ENCODE measurements at regions not wholly inside any gene's neighbourhood (a gene's known extent, or its start where the extent isn't known, plus 50 kb on each side); places are given as distances from the start of the nearest gene placed in this dataset.

- H3K4me3 ChIP-seq (ENCODE audit: low read depth, low read length), result no peak overlapping the region
- no peak for DNase-seq (ENCODE audit: low read depth)
- TF ChIP-seq CTCF (IDR thresholded peaks at IDR 0.05; ENCODE audit: insufficient read depth, low read length), result no peak
Measured at GRCh38 chr3:182182531-182182968, 470.8 kb downstream of the SOX2 start.

GRCh38 chr3:182183716-182184430, 472.1 kb downstream of the SOX2 start:
- DNase-seq (ENCODE audit: low read depth), result no peak
- H3K4me3 ChIP-seq (ENCODE audit: low read depth, low read length), result no peak overlapping the region

GRCh38 chr3:182185313-182185712, 473.6 kb downstream of the SOX2 start:
- H3K4me3 ChIP-seq (ENCODE audit: low read depth, low read length), result no peak overlapping the region
- no peak for DNase-seq (ENCODE audit: low read depth)
- TF ChIP-seq CTCF (IDR thresholded peaks at IDR 0.05; ENCODE audit: insufficient read depth, low read length), result no peak

More at GRCh38 chr3:182183716-182184430, 472.1 kb downstream of the SOX2 start:
- no peak for TF ChIP-seq CTCF (IDR thresholded peaks at IDR 0.05; ENCODE audit: insufficient read depth, low read length)

- TF ChIP-seq CTCF (IDR thresholded peaks at IDR 0.05; ENCODE audit: insufficient read depth, low read length), result no peak
- no peak overlapping the region for H3K4me3 ChIP-seq (ENCODE audit: low read depth, low read length)
- no peak for DNase-seq (ENCODE audit: low read depth)
Measured at GRCh38 chr3:182190056-182190455, 478.3 kb downstream of the SOX2 start.

GRCh38 chr3:182198345-182198744, 486.6 kb downstream of the SOX2 start:
- no peak for TF ChIP-seq CTCF (IDR thresholded peaks at IDR 0.05; ENCODE audit: insufficient read depth, low read length)
- no peak for DNase-seq (ENCODE audit: low read depth)
- no peak overlapping the region for H3K4me3 ChIP-seq (ENCODE audit: low read depth, low read length)

GRCh38 chr3:182201456-182202168, 489.9 kb downstream of the SOX2 start:
- no peak for DNase-seq (ENCODE audit: low read depth)
- TF ChIP-seq CTCF (IDR thresholded peaks at IDR 0.05; ENCODE audit: insufficient read depth, low read length), result no peak
- H3K4me3 ChIP-seq (ENCODE audit: low read depth, low read length), result no peak overlapping the region

Measured in fibroblast of the aortic adventitia (primary cell).